ENCODE measurements at regions not wholly inside any gene's neighbourhood (a gene's known extent, or its start where the extent isn't known, plus 50 kb on each side); places are given as distances from the start of the nearest gene placed in this dataset.

- TF ChIP-seq TOX (CRISPR knock-in tag; IDR thresholded peaks at IDR 0.05; ENCODE audit: borderline replicate concordance) (no peak), PATZ1 (CRISPR knock-in tag; IDR thresholded peaks at IDR 0.05; ENCODE audit: borderline replicate concordance) (no peak), ARNTL (CRISPR knock-in tag; IDR thresholded peaks at IDR 0.05; ENCODE audit: borderline replicate concordance, low read depth) (no peak), ZFP30 (CRISPR knock-in tag; IDR thresholded peaks at IDR 0.05) (no peak), CREB5 (CRISPR knock-in tag; IDR thresholded peaks at IDR 0.05; ENCODE audit: low read depth) (no peak), GLIS3 (CRISPR knock-in tag; IDR thresholded peaks at IDR 0.05) (no peak), CSRNP3 (CRISPR knock-in tag; IDR thresholded peaks at IDR 0.05) (no peak), OSR1 (CRISPR knock-in tag; IDR thresholded peaks at IDR 0.05) (no peak), RARB (CRISPR knock-in tag; IDR thresholded peaks at IDR 0.05) (no peak)
Measured at GRCh38 chr6:163893609-163894189, 479.2 kb downstream of the QKI start.

All from SK-N-SH treated with all-trans-retinoic acid at 6 μM for 48 hours (cell line).